Mammary epithelial cell (primary cell): ENCODE measurements at regions not wholly inside any gene's neighbourhood (a gene's known extent, or its start where the extent isn't known, plus 50 kb on each side); places are given as distances from the start of the nearest gene placed in this dataset.

ENCODE experiments used
- CTCF ChIP-seq, 2 donors: IDR thresholded peaks in 1 of 2; conservative IDR thresholded peaks in 1 of 2; 2 replicates each; pipeline ENCODE4 v1.5.1; 2011 to 2012; ENCODE audit warnings: inconsistent platforms in 2 of 2, low read length in 2 of 2, mild to moderate bottlenecking in 2 of 2, control low read depth in 1 of 2, low read depth in 1 of 2; ENCODE audit not compliant: insufficient read depth in 1 of 2; ENCODE audit errors: extremely low read depth in 1 of 2
- EZH2 ChIP-seq: IDR thresholded peaks from 2 replicates; pipeline ENCODE4 v1.6.1; 2012; ENCODE audit warnings: low read length, inconsistent platforms, borderline replicate concordance

DNA sequence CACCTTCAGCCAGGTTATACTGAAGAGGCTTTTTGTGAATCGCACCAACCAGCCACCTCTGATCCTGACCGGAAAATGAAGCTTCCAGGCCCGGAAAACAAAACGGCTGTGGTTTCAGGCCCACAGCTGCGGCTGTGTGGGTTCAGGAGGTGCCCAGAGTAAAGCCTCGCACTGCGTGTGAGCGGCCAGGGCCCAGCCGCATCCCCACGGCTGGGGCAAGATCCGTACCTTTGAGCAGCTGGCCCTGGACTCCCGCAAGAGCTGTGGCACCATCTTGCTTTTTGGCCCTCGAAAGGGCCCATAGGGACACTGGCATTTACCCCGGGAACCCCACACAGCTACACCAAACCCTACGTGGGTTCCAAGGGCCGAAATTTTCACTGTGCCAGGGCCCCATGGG lies 63.0 kb downstream of the GLUL start:
- TF ChIP-seq CTCF (conservative IDR thresholded peaks at IDR 0.05 in 1 of 2, IDR thresholded peaks at IDR 0.05 in 1 of 2; ENCODE audit: extremely low read depth in 1 of 2, insufficient read depth in 1 of 2, low read depth in 1 of 2, low read length in 2 of 2), result no peak
- no peak for TF ChIP-seq EZH2
